GM18858 (cell line): ENCODE measurements at regions not wholly inside any gene's neighbourhood (a gene's known extent, or its start where the extent isn't known, plus 50 kb on each side); places are given as distances from the start of the nearest gene placed in this dataset.
"Not testable (repeated sequence)": the region's sequence is repeated elsewhere in the genome, so short reads cannot be mapped to it uniquely, and the experiment has no call there.

Experiments
- ATAC-seq: cut with Tn5 transposase; IDR thresholded peaks from one replicate; pipeline ENCODE4 v1.9.1; 2021; ENCODE audit not compliant: unreplicated experiment

- peak; percentile 87 for ATAC-seq
Observed at GRCh38 chr7:9488555-9488954, 1055.1 kb downstream of the NXPH1 start.

DNA sequence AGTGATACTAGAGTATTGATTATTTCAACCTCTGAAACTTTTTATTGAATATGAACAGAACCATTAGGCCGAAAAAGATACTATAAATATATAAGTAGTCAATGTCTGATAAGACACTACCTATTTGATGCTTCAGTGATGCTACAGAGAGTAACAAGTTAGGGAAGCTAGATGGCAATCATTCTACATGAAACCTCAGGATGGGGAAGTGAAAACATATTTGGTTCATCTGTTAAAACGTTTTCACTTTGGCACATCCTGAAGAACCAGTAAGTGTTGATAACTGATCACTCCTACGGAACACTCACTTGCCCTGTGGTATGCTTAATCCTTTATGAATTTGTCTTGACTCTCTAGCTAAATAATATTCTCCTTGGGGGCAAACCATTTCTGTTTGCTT, 1064.9 kb downstream of the NXPH1 start:
- peak; percentile 80 for ATAC-seq

- no peak for ATAC-seq
Observed at GRCh38 chr7:9502269-9502668, 1068.9 kb downstream of the NXPH1 start.

DNA sequence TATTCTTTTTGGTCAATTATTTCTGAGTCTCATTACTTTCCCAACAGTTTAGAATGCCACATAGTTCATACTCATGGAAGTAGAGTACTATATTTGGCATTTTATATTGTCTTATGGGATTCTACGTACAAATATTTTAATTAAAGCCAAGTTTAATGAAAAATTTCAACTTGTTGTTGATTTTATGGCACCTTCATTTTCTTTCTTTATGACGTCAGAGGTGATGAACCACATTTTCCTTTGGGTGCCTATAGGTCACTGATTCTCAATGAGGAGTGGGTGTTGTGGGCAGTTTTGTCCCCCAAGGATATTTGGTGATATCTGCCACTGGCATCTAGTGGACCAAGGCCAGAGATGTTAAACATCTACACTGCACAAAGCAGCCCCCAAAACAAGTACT, 1071.3 kb downstream of the NXPH1 start:
- ATAC-seq, result no peak

- ATAC-seq, result no peak
Observed at GRCh38 chr7:9505516-9505915, 1072.1 kb downstream of the NXPH1 start.

GRCh38 chr7:9507290-9507689, 1073.9 kb downstream of the NXPH1 start:
- no peak for ATAC-seq

DNA sequence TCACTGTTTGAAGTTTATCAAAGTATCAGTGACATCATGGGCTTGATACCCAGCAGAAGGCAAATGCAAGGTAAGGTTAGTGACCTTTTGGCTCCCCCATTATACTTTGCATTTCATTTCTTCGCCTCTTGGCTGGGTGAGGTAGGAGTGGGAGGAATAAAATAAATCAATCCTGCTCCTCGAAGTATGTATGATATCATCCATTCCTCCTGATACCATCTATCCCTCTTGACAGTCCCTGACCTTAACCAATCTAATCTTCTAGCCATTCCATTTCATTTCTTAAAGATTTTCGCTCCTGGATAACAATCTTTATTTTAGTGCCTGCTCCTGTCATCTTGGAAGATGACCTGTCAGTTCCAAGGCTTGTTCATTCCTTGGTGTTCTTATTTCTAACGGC, 1083.3 kb downstream of the NXPH1 start:
- ATAC-seq, result no peak

DNA sequence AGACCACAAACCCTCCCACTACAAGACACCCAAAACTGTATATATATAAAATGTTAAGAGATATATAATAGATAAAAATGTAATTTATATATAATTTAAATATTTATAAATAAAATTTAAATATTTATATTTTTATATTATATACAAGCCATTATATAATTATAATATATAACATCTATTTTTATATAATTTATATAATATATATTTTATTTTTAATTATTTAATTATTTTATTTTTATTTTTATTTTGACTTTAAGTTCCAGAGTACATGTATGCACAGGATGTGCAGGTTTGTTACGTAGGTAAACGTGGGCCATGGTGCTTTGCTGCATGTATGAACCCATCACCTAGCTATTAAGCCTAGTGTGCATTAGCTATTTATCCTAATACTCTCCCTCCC, 1090.2 kb downstream of the NXPH1 start:
- ATAC-seq, result no peak

- ATAC-seq, result not testable (repeated sequence)
Observed at GRCh38 chr7:9552431-9552830, 1119.0 kb downstream of the NXPH1 start.

- no peak for ATAC-seq
Observed at GRCh38 chr7:9557853-9558252, 1124.4 kb downstream of the NXPH1 start.

GRCh38 chr7:9575716-9576115, 1142.3 kb downstream of the NXPH1 start:
- no peak for ATAC-seq

- ATAC-seq, result no peak
Observed at GRCh38 chr7:9582824-9583223, 1149.4 kb downstream of the NXPH1 start.

- ATAC-seq, result no peak
Observed at GRCh38 chr7:9598411-9598810, 1165.0 kb downstream of the NXPH1 start.

GRCh38 chr7:9600974-9601373, 1167.6 kb downstream of the NXPH1 start:
- ATAC-seq, result no peak

DNA sequence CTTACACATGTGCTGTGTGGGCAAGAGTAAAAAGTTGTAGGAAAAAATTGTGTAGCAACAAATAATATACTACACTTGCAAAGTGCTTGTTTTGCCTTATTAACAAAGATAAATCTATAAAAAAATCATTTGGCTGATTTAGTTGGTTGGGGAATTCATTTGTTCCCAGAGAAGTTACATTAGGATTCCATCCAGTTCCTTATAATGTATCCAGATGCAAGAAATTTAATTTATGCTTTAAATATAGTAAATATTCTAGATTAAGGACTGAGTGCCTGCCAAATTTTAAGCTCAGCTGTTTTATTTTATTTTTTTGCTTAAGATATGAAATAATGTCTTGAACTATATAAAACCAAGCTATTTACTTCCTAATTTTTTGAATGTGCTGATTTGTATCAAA, 1169.9 kb downstream of the NXPH1 start:
- ATAC-seq, result no peak

DNA sequence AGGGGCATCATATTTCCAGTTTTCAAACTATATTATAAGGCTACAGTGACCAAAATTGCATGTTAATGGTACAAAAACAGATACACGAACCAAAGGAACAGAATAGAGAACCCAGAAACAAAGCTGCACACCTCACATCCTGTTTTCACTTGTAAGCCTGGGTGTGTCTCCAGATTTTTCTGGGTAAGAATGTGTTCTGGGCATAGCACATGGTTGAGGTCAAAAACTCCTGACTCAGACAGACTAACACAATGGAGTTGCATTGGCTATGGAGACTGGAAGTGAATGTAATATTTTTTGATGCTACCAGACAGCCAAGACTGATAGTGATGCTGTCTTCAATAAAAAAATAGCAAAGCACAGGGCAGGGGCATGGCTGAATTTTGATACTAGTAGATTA, 1175.2 kb downstream of the NXPH1 start:
- no peak for ATAC-seq

- ATAC-seq, result not testable (repeated sequence)
Observed at GRCh38 chr7:9620899-9621298, 1187.5 kb downstream of the NXPH1 start.

- not testable (repeated sequence) for ATAC-seq
Observed at GRCh38 chr7:9621306-9621902, 1188.0 kb downstream of the NXPH1 start.

GRCh38 chr7:9621927-9622326, 1188.5 kb downstream of the NXPH1 start:
- no peak for ATAC-seq

DNA sequence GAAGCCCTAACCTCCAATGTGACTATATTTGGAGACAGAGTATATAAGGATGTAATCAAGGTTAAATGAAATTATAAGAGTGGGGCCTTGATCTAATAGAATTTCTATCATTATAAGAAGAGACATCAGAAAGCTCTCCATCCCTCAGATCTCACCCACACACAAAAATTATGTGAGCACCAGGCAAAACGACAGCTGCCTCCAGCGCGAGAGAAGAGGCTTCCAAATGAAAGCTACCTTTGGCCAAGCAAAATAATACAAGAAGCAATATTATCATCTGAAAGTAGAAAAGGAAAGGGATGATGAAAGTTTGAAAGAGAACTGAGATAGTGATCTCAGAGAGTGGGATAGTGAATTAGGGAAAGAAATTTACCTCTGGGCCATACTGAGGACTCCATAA, 1192.5 kb downstream of the NXPH1 start:
- no peak for ATAC-seq

DNA sequence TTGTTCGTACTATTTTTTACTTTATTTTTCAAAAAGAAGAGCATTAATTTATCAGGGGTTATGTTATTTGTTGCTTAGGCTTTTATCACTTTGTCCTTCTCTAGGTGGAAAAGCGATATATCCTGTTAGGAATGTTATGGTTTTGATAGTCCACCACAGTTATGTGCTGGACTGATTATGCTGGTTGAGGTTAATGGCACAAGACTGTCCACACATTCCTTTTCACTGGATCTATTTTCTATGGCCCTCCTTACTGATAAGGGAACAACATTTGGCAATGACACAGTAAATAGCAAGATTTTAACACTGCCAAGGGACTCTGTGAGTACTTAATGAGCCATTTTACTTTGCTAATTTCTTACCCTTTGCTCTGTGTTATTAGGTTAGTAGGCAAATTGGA, 1212.3 kb downstream of the NXPH1 start:
- no peak for ATAC-seq

- no peak for ATAC-seq
Observed at GRCh38 chr7:9657257-9657656, 1223.8 kb downstream of the NXPH1 start.
